NCI-H524 treated with DMSO at 0.1 percent for 48 hours (cell line): ENCODE measurements at regions not wholly inside any gene's neighbourhood (a gene's known extent, or its start where the extent isn't known, plus 50 kb on each side); places are given as distances from the start of the nearest gene placed in this dataset.
"Not testable (repeated sequence)": the region's sequence is repeated elsewhere in the genome, so short reads cannot be mapped to it uniquely, and the experiment has no call there.

Source experiments
- DNase-seq: peaks from one replicate; lab custom pipeline; 2025; lab: John Stamatoyannopoulos, UW

GRCh38 chr10:118966076-118966849, 63.3 kb upstream of the NANOS1 start:
- no peak for DNase-seq

GRCh38 chr10:118966850-118967125, 62.7 kb upstream of the NANOS1 start:
- no peak for DNase-seq

- DNase-seq = no peak
Measured at GRCh38 chr10:118967160-118967559, 62.4 kb upstream of the NANOS1 start.

GRCh38 chr10:118968060-118968459, 61.5 kb upstream of the NANOS1 start:
- no peak for DNase-seq

GRCh38 chr10:118968482-118968881, 61.0 kb upstream of the NANOS1 start:
- no peak for DNase-seq

- no peak for DNase-seq
Measured at GRCh38 chr10:118969014-118969413, 60.5 kb upstream of the NANOS1 start.

- DNase-seq = peak; percentile 60
Measured at GRCh38 chr10:118970770-118971169, 58.7 kb upstream of the NANOS1 start.

- no peak for DNase-seq
Measured at GRCh38 chr10:118971187-118971586, 58.3 kb upstream of the NANOS1 start.

GRCh38 chr10:118971876-118972275, 57.6 kb upstream of the NANOS1 start:
- DNase-seq = no peak

- DNase-seq = no peak
Measured at GRCh38 chr10:118973744-118974143, 55.8 kb upstream of the NANOS1 start.

- no peak for DNase-seq
Measured at GRCh38 chr10:118974951-118975350, 54.6 kb upstream of the NANOS1 start.

- DNase-seq = not testable (repeated sequence)
Measured at GRCh38 chr10:118976219-118976618, 53.3 kb upstream of the NANOS1 start.

- DNase-seq = no peak
Measured at GRCh38 chr10:118977022-118977599, 52.4 kb upstream of the NANOS1 start.

GRCh38 chr10:118977835-118978234, 51.7 kb upstream of the NANOS1 start:
- no peak for DNase-seq

- no peak for DNase-seq
Measured at GRCh38 chr10:118978316-118978997, 51.1 kb upstream of the NANOS1 start.

GRCh38 chr10:118978998-118979350, 50.5 kb upstream of the NANOS1 start:
- DNase-seq = no peak

- DNase-seq = no peak
Measured at GRCh38 chr10:118979661-118980060, 49.9 kb upstream of the NANOS1 start.
